ENCODE measurements at regions not wholly inside any gene's neighbourhood (a gene's known extent, or its start where the extent isn't known, plus 50 kb on each side); places are given as distances from the start of the nearest gene placed in this dataset.

- Histone ChIP-seq H3K9ac (ENCODE audit: low read depth, low read length) (no peak overlapping the region), H2AFZ (replicated peaks; ENCODE audit: low read length, poor library complexity) (no peak overlapping the region), H3K4me3 (ENCODE audit: insufficient read depth, low read depth, low read length) (no peak overlapping the region), H3K36me3 (ENCODE audit: control insufficient read depth, insufficient read depth, low read length) (no peaks in the 10 kb centered on the region), H3K79me1 (ENCODE audit: low read depth in 1 of 2, low read length in 2 of 2) (no peaks in the 10 kb centered on the region), H3K18ac (ENCODE audit: low read depth, low read length) (no peak overlapping the region), H3K27me3 (ENCODE audit: control insufficient read depth, insufficient read depth, low read length) (no peaks in the 10 kb centered on the region), H3K4me1 (ENCODE audit: control insufficient read depth, insufficient read depth, low read length) (no peaks in the 10 kb centered on the region), H3K27ac (ENCODE audit: insufficient read depth, low read length) (no peak overlapping the region), H4K20me1 (ENCODE audit: insufficient read depth, low read length) (no peaks in the 10 kb centered on the region), H4K5ac (ENCODE audit: low read depth, low read length) (no peak overlapping the region), H3K4ac (ENCODE audit: low read depth, low read length) (no peak overlapping the region), H2BK20ac (ENCODE audit: low read depth, low read length) (no peak overlapping the region), H2BK5ac (ENCODE audit: low read depth, low read length, poor library complexity, severe bottlenecking) (no peak overlapping the region), H3K56ac (ENCODE audit: extremely low read depth, insufficient read depth, low read length) (no peak overlapping the region), H4K8ac (ENCODE audit: low read depth in 2 of 2, low read length in 2 of 2) (no peak overlapping the region), H2BK120ac (ENCODE audit: low read depth, low read length) (no peak overlapping the region), H2AK9ac (replicated peaks; ENCODE audit: low read depth, low read length, poor library complexity) (no peak overlapping the region), H3K9me1 (ENCODE audit: insufficient read depth, low read length) (no peaks in the 10 kb centered on the region), H3K9me3 (ENCODE audit: control insufficient read depth, insufficient read depth, low read length) (no peaks in the 10 kb centered on the region), H3K4me2 (ENCODE audit: low read depth, low read length) (no peak overlapping the region), H2AK5ac (ENCODE audit: low read depth, low read length) (no peak overlapping the region), H4K91ac (ENCODE audit: insufficient read depth, low read depth, low read length) (no peak overlapping the region), H3K14ac (replicated peaks; ENCODE audit: low read depth, low read length) (no peak overlapping the region), H3K23ac (ENCODE audit: low read depth, low read length) (no peak overlapping the region), H2BK15ac (ENCODE audit: low read depth, low read length) (no peak overlapping the region)
- ATAC-seq (ENCODE audit: low read depth) (no peak), DNase-seq (no peak)
- no peak for TF ChIP-seq BHLHE40 (IDR thresholded peaks at IDR 0.05; ENCODE audit: low read depth, low read length)
- TF ChIP-seq RAD21 (IDR thresholded peaks at IDR 0.05; ENCODE audit: low read length): no peak
- TF ChIP-seq CEBPB (IDR thresholded peaks at IDR 0.05; ENCODE audit: low read depth, low read length): no peak
- WGBS, 2 experiments (ENCODE audit: extremely low coverage in 2 of 2, insufficient read length in 1 of 2): no CpG with 5 or more reads among the region's 10 CpGs
- BruUV-seq (replicated peaks): no TSS peak
- ChIA-PET POLR2A (ENCODE audit: unreplicated experiment) (no interaction called here), CTCF (interaction anchor here (1.3 kb wide), 1 partner anchor 10 kb away, joined by 3 read pairs; no protein-coding TSS in a partner anchor)
- intact Hi-C loops (cut with micrococcal nuclease) (no loop called here), in situ Hi-C loops (cut with MboI; ENCODE audit: low sequenced_read_pairs) (no loop called here), dilution Hi-C loops (cut with HindIII; ENCODE audit: low sequenced_read_pairs, unreplicated experiment) (no loop called here)
Observed at GRCh38 chr1:190792873-190793272, 315.2 kb upstream of the BRINP3 start.

All from IMR-90 (cell line).